ENCODE measurements at regions not wholly inside any gene's neighbourhood (a gene's known extent, or its start where the extent isn't known, plus 50 kb on each side); places are given as distances from the start of the nearest gene placed in this dataset.
"Not testable (repeated sequence)": the region's sequence is repeated elsewhere in the genome, so short reads cannot be mapped to it uniquely, and the experiment has no call there.

DNA sequence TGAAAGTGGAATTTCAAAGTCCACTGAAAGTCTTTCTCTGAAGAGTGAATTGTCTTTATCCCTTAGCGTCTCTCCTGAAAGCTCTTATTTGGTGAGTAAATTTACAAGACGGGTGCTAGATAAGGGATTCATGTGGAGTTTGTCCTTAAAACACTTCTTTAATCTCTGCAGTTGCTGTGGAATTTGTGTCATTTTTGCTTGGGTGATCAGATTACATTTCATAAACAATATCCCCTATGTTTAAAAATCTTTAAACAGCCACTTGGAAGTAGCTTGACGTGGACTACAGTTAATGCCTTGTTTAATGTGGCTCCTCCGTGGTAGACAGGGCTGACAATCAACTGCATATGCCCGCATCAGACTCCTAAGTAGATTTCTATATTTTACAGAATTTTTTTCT lies 175.4 kb upstream of the ZNF217 start:
- Mint-ChIP-seq H3K4me3 (ENCODE audit: low read depth) (no peak overlapping the region), H3K27ac (no peak overlapping the region), H3K4me1 (ENCODE audit: low read depth) (peaks cover 33% of the 10 kb centered on the region), H3K27me3 (no peaks in the 10 kb centered on the region), H3K36me3 (ENCODE audit: insufficient read depth) (no peaks in the 10 kb centered on the region), H3K9me3 (ENCODE audit: low read depth) (no peaks in the 10 kb centered on the region)
- no peak for DNase-seq (ENCODE audit: low spot score, unreplicated experiment)
- TF ChIP-seq CTCF (IDR thresholded peaks at IDR 0.05; ENCODE audit: unreplicated experiment), result no peak

DNA sequence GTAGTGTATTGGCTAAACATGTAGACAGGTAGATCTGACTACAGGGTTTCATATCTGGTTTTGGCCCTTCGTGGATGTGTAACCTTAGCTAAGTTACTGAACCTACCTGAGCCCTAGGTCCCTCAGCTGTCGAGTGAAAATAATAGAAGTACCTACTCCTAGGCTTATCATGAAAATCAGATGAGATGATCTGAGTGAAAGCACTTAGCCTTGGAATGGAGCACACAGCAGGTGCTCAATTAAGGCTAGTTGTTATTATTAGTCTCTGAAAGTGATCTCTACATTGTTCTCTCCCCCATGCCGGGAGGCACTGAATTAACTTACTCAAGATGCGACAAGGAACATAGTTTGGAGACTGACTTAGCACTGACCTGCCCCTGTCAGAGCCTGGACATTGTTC lies 174.7 kb upstream of the ZNF217 start:
- H3K4me1 Mint-ChIP-seq (ENCODE audit: low read depth), result peaks cover 38% of the 10 kb centered on the region

GRCh38 chr20:53767206-53767930 lies 173.7 kb upstream of the ZNF217 start:
- H3K9me3 Mint-ChIP-seq (ENCODE audit: low read depth), result no peaks in the 10 kb centered on the region
- TF ChIP-seq CTCF (IDR thresholded peaks at IDR 0.05; ENCODE audit: unreplicated experiment), result no peak
- peaks cover 39% of the 10 kb centered on the region for H3K4me1 Mint-ChIP-seq (ENCODE audit: low read depth)
- H3K27me3 Mint-ChIP-seq, result no peaks in the 10 kb centered on the region
- DNase-seq (ENCODE audit: low spot score, unreplicated experiment), result no peak
- no peaks in the 10 kb centered on the region for H3K36me3 Mint-ChIP-seq (ENCODE audit: insufficient read depth)
- no peak overlapping the region for H3K4me3 Mint-ChIP-seq (ENCODE audit: low read depth)
- peak overlapping the region; percentile 69 for H3K27ac Mint-ChIP-seq

More for the DNA sequence above, 174.7 kb upstream of the ZNF217 start:
- no peak overlapping the region for H3K4me3 Mint-ChIP-seq (ENCODE audit: low read depth)
- no peaks in the 10 kb centered on the region for H3K27me3 Mint-ChIP-seq
- no peak overlapping the region for H3K27ac Mint-ChIP-seq
- no peak for TF ChIP-seq CTCF (IDR thresholded peaks at IDR 0.05; ENCODE audit: unreplicated experiment)
- no peaks in the 10 kb centered on the region for H3K36me3 Mint-ChIP-seq (ENCODE audit: insufficient read depth)
- no peak for DNase-seq (ENCODE audit: low spot score, unreplicated experiment)
- no peaks in the 10 kb centered on the region for H3K9me3 Mint-ChIP-seq (ENCODE audit: low read depth)

GRCh38 chr20:53764415-53764800 lies 170.8 kb upstream of the ZNF217 start:
- H3K36me3 Mint-ChIP-seq (ENCODE audit: insufficient read depth), result no peaks in the 10 kb centered on the region
- no peak for DNase-seq (ENCODE audit: low spot score, unreplicated experiment)
- H3K27me3 Mint-ChIP-seq, result no peaks in the 10 kb centered on the region
- peaks cover 29% of the 10 kb centered on the region for H3K4me1 Mint-ChIP-seq (ENCODE audit: low read depth)
- no peaks in the 10 kb centered on the region for H3K9me3 Mint-ChIP-seq (ENCODE audit: low read depth)
- no peak for TF ChIP-seq CTCF (IDR thresholded peaks at IDR 0.05; ENCODE audit: unreplicated experiment)
- peak overlapping the region; percentile 94 for H3K27ac Mint-ChIP-seq
- peak overlapping the region; percentile 42 for H3K4me3 Mint-ChIP-seq (ENCODE audit: low read depth)

GRCh38 chr20:53763707-53764414 lies 170.2 kb upstream of the ZNF217 start:
- Mint-ChIP-seq H3K9me3 (ENCODE audit: low read depth) (no peaks in the 10 kb centered on the region), H3K4me3 (ENCODE audit: low read depth) (peak overlapping the region; percentile 42), H3K36me3 (ENCODE audit: insufficient read depth) (no peaks in the 10 kb centered on the region), H3K27ac (peak overlapping the region; percentile 94), H3K4me1 (ENCODE audit: low read depth) (peaks cover 25% of the 10 kb centered on the region), H3K27me3 (no peaks in the 10 kb centered on the region)
- DNase-seq (ENCODE audit: low spot score, unreplicated experiment), result no peak
- no peak for TF ChIP-seq CTCF (IDR thresholded peaks at IDR 0.05; ENCODE audit: unreplicated experiment)

GRCh38 chr20:53762423-53762798 lies 168.8 kb upstream of the ZNF217 start:
- peak overlapping the region; percentile 78 for H3K27ac Mint-ChIP-seq
- not testable (repeated sequence) for DNase-seq (ENCODE audit: low spot score, unreplicated experiment); H3K36me3 Mint-ChIP-seq (ENCODE audit: insufficient read depth); H3K27me3 Mint-ChIP-seq; H3K4me3 Mint-ChIP-seq (ENCODE audit: low read depth); H3K9me3 Mint-ChIP-seq (ENCODE audit: low read depth)
- H3K4me1 Mint-ChIP-seq (ENCODE audit: low read depth), result peaks cover 16% of the 10 kb centered on the region

All from progenitor cell of endocrine pancreas (in vitro differentiated cells).